Gastroesophageal sphincter (tissue), 2 donors: ENCODE measurements at regions not wholly inside any gene's neighbourhood (a gene's known extent, or its start where the extent isn't known, plus 50 kb on each side); places are given as distances from the start of the nearest gene placed in this dataset.

Source experiments
- EP300 ChIP-seq: sonication (generic); formaldehyde crosslinking; IDR thresholded peaks from one replicate; pipeline ENCODE4 v1.6.1; 2017; ENCODE audit warnings: antibody characterized with exemption, mild to moderate bottlenecking
- POLR2AphosphoS5 ChIP-seq: sonication (generic); formaldehyde crosslinking; IDR thresholded peaks from one replicate; pipeline ENCODE4 v1.6.1; 2017; ENCODE audit warnings: antibody characterized with exemption

DNA sequence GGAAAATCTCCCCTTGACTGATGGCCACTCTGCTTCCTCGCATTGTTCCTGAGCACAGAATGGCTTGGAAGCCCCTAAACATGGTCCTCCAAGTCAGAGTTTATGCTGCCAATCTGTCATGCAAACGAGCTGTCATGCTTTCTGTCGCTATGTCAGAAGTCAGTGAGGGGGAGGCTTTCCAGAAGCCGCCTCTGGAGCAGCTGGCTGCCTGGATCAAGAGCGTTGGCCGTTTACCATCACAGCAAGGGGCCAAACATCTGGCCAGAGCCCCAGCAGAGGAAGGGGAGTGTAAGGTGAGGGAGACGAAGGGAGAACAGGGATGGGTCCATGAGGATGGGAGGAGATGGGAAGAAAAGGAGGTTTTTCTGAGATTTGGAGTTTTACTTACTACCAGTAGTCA, 372.6 kb upstream of the NR2F2 start:
- no peak for TF ChIP-seq POLR2AphosphoS5
- no peak for TF ChIP-seq EP300
